GM12875 (cell line): ENCODE measurements at regions not wholly inside any gene's neighbourhood (a gene's known extent, or its start where the extent isn't known, plus 50 kb on each side); places are given as distances from the start of the nearest gene placed in this dataset.
"Not testable (repeated sequence)": the region's sequence is repeated elsewhere in the genome, so short reads cannot be mapped to it uniquely, and the experiment has no call there.

Source experiments
- H3K4me3 ChIP-seq: one replicate; pipeline ENCODE4 v1.5.1; 2011; ENCODE audit warnings: low read depth, low read length, control low read depth
- CTCF ChIP-seq: IDR thresholded peaks from 2 replicates; pipeline ENCODE4 v1.5.1; 2011; ENCODE audit warnings: low read depth, mild to moderate bottlenecking, control low read depth, inconsistent platforms, low read length, moderate library complexity, borderline replicate concordance; ENCODE audit not compliant: insufficient read depth

GRCh38 chr4:169921732-169922131 is 104.5 kb downstream of the MFAP3L start:
- TF ChIP-seq CTCF = no peak
- no peak overlapping the region for H3K4me3 ChIP-seq

DNA sequence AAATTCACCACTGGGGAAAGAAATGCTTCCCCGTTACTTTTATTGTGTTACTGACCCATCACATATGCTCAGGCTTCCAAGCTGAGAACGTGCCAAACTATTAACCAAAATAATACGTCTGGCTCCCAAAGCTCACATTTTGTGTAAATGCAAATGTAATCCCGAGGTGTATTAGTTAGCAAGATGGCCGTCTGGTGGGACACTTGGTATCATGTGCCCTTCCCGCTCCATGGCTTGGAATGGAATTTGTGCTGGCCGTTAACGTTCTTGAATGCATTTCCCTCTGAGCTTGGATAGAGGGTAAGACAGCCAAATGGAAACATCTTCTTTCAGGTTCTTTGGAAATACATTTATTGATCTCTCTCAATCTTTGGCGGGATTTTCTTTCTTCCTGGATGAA is 105.0 kb downstream of the MFAP3L start:
- TF ChIP-seq CTCF = no peak
- no peak overlapping the region for H3K4me3 ChIP-seq

DNA sequence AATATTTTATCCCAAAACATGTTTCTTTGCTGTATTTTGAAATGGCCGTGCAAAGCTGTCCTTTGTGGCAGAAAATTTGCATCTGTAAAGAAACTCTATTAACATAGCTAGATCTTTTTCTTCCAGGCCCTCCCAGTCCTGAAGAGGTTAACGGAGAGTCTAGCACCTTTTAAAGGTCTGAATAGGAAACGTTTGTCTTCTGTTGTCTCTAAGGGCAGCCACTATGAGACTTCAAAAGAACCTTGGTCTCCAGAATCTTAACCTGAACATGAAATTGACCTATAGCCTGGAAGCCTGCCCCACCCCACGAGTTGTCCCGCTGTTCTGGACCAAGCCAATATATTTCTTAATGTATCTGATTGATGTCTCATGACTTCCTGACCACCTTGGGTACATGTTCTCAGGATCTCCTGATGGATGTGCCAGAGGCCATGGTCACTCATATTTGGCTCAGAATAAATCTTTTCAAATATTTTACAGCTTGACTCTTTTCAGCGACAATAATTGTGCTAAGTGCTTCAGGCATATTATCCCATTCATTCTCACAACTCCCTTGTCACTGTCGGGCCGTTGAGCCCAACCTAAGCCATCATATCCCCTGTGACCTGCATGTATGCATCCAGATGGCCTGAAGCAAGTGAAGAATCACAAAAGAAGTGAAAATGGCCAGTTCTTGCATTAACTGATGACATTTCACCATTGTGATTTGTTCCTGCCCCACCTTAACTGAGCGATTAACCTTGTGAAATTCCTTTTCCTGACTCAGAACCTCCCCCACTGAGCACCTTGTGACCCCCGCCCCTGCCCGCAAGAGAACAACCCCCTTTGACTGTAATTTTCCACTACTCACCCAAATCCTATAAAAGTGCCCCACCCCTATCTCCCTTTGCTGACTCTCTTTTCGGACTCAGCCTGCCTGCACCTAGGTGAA is 106.7 kb downstream of the MFAP3L start:
- not testable (repeated sequence) for H3K4me3 ChIP-seq

DNA sequence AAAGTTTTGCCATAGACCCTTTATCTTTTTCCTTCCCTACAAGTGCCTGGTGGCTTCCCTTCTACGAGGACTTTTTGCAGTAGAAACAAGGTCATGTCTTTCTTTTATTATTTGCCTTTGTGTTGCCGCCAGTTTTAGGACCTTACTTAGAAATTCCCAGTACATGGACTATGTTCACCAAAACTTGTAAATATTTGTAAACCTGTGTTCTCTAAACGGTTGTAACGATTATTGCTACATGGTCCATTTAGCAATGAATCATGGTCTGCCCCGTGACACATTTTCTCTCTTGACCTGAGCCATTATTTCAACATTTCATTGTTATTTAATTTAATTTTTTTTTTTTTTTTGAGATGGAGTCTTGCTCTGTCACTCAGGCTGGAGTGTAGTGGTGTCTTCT is 110.7 kb downstream of the MFAP3L start:
- no peak overlapping the region for H3K4me3 ChIP-seq
- no peak for TF ChIP-seq CTCF

- TF ChIP-seq CTCF = no peak
- H3K4me3 ChIP-seq = no peak overlapping the region
Observed at GRCh38 chr4:169914866-169915265, 111.3 kb downstream of the MFAP3L start.

GRCh38 chr4:169912996-169913395 is 113.2 kb downstream of the MFAP3L start:
- no peak overlapping the region for H3K4me3 ChIP-seq
- no peak for TF ChIP-seq CTCF

- no peak for TF ChIP-seq CTCF
- no peak overlapping the region for H3K4me3 ChIP-seq
Observed at GRCh38 chr4:169909897-169910296, 116.3 kb downstream of the MFAP3L start.
